GM21515 (cell line): ENCODE measurements at regions not wholly inside any gene's neighbourhood (a gene's known extent, or its start where the extent isn't known, plus 50 kb on each side); places are given as distances from the start of the nearest gene placed in this dataset.
A peak's percentile ranks its signal among the peaks of the same experiment; 100 is the strongest.
"Not testable (repeated sequence)": the region's sequence is repeated elsewhere in the genome, so short reads cannot be mapped to it uniquely, and the experiment has no call there.

Experiments
- ATAC-seq: cut with Tn5 transposase; IDR thresholded peaks from one replicate; pipeline ENCODE4 v1.9.1; 2021; ENCODE audit not compliant: unreplicated experiment

DNA sequence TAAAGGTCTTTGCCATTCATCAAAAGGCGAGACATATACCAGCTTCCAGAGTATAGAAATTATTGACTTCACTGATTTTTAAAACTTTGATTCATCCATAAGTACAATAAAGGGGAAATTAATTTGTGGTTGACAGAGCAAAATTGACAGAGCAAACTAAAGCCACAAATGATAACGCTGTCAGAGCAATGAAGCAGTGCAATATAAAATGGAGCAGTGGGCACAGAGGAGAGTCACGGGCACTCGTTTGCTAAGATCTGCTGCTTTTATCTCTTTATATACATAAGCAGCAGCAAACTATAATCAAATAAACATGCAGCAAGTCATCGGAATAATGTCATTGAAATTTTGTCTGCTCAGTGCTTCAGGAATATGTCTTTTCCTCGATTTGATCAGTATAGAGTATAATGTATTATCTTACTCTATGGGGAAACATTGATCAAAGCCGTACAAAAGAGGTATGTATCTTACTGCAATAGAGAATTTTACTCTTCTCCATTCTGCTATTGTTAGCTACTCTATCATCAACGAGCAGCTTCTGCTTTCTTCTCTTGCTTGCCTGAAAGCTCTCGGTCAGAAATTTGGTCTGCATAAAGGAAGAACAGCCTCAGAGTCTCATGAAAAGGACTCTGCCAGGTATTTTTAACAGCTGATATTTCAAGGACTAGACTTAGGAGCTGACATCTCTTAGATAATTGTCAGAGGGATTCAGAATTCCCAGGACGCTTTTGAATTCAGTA, 546.0 kb upstream of the ARID1B start:
- ATAC-seq, result no peak

DNA sequence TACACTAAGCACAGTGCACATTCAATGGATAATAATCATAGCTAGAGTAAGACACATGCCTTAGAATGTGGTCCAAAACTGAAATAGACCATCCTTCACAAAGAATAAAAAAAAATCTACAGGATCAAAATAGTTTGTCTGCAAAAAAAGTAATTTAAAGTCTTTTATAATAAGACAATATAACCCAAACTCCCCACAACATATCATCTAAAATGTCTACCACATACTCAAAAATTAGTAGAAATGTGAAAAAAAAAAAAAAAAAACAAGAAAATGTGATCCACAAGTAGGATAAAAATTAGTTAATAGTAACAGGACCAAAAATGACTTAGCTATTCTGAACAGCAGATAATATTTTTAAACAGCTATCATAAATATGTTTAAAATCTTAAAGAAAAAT, 557.2 kb upstream of the ARID1B start:
- no peak for ATAC-seq

DNA sequence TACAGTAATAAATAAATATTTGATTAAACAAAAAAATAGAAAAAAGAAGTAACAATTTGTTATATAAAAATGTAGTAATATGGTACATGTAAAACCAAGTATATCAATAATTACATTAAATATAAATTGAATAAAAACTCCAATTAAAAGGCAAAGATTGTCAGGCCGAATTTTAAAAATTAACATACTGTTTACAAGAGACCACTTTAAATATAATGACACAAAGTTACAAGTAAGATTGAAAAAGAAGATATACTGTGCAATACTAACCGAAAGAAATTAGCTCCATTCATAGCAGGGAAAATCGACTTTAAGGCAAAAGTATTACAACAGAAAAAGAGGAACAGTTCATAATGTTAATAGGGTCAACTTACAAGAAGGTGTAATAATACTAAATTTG, 571.5 kb upstream of the ARID1B start:
- ATAC-seq, result no peak

DNA sequence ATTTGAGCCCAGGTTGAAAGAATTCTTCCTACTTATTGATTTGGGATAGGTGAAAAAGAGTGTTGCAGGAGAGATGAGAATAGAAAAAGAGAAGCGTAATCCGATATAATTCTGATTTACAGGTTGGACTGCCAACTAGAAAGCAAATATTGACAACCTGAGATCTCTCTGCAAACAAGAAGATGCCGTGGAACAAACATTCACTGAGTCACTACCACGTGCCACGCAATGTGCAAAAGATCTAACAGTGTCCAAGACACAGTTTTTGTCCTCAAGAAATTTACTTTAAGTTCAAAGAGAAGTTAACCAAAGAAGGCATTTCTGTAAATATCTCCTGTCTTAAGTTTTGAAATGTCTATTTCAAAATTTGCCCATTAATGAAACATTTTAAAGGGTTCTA, 578.0 kb upstream of the ARID1B start:
- no peak for ATAC-seq

DNA sequence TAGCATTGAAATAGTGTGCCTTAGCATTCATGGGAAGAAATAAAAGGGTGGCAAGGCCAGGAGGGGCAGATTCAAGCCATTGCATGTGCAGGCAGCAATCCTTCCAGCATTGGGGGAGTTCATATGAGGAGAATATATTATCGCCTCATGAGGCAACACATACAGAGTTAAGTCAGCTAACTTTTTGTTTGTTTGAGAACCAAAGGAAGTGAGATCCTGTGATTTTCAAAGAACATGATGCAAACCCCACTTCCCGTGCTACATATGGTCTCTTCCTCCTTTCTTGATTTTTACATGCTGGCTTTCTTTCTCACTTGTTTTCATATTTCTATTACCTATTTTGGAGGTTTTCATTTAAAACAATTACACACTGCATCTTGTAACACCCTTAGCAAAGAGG, 579.7 kb upstream of the ARID1B start:
- no peak for ATAC-seq

DNA sequence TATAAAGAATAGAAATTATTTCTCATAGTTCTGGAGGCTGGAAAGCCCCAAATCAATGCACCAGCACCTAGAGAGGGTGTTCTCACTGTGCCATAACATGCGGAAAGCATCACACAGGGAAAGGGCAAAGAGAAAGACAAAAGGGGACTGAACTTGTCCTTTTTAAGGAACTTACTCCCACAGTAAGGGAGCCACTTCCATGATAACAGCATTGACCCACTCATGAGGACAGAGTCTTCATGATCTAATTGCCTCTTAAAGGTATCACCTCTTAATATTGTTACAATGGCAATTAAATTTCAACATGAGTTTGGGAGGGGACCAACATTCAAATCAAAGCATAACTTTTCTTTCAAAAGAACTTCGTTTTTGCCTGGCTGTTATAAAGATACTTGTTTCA, 582.2 kb upstream of the ARID1B start:
- ATAC-seq, result no peak

DNA sequence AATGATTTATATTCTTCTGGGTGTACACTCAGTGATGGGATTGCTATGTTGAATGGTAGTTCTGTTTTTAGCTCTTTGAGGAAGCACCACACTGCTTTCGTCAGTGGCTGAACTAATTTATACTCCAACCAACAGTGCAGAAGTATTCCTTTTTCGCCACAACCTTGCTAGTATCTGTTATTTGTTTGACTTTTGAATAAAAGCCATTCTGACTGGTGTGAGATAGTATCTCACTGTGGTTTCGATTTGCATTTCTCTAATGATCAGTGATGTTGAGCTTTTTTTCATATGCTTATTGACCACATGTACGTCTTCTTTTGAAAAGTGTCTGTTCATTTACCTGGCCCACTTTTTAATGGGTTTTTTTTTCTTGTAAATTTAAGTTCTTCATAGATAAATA, 583.8 kb upstream of the ARID1B start:
- ATAC-seq, result no peak

DNA sequence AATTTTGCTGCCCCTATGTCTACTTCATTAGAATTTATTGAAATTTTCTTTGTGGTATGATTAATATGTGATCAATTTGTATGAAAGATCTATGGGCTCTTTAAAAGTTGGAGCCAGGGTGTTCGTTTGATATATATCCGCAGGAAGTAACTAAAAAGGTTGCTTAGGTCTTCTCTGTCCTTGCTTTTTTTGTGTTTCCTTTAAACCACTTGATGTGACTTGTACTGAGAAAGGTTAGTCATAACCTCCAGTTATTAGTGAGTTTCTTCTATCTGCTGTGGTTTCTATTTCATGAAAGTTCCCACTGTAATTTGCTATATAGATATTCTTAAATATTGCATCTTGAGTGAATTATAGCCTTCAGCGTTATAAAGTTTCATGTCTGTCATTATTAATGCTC, 585.3 kb upstream of the ARID1B start:
- ATAC-seq, result peak; percentile 56

DNA sequence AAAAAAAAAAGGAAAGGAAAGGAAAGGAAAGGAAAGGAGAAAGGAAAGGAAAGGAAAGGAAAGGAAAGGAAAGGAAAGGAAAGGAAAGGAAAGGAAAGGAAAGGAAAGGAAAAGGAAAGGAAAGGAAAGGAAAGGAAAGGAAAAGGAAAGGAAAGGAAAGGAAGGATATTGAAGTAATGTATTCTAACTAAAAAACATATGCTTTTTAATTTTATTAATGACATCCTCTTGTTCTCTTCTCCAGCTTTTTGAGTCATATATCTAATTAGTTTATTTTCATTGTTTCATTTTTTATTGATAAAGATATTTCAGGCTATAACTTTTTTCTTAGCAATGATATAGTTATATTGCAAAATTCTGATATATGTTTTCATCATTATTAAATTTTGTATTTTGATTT, 585.8 kb upstream of the ARID1B start:
- ATAC-seq, result not testable (repeated sequence)

DNA sequence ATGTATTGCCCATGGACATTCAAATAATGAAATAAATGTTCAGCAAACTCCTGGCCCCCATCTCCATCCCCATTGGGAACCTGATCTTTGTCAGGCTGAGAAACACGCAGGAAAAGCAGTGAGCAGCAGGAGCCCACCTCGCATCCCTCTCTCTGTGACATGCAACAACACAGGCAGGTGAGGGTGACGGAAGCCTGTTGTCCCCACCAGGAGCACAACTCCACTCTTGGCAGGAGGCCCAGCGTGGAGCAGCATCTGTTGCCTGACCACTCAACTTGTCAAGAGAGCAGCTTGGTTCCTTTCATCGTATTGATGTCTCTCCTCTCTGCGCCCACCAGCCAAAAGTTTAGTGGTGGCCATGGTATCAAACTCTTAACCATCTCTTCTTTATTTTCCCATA, 586.9 kb upstream of the ARID1B start:
- no peak for ATAC-seq

DNA sequence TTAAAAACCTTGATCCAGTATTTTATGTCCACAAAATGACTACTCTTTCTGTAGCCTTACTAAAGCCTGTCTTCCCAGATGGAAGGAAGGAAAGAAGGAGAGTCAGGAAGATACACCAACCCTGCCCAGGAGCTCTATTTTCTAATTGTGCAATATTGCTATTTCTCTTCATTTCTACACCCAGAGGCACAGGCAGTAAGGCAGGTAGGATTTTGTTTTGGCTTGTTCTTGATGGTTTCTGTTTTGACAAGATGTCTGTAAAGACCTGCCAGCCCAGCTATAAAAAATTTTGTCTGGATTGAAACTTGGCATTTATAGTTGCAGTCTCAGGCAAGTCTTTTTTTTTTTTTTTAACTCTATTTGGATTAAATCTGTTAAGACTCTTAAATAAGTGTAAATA, 587.5 kb upstream of the ARID1B start:
- ATAC-seq, result no peak

DNA sequence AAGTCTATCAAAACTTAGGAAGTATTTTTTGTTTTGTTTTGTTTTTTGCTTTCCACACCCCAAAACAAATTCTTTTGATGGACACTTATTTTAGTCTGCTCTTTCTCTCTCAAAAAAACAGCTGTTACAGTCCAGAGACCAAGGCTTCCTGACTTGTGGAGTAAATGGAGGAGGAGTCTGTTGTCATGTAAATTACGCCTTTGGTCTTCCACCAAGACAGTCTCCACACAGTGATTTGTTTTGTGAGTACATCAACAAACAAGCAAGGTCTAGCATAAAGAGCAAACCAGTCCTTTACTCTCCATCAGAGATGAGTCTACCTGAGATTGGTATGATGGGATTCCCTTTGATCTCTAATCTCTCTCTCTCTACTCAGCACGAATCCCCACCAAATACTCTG, 588.0 kb upstream of the ARID1B start:
- no peak for ATAC-seq

DNA sequence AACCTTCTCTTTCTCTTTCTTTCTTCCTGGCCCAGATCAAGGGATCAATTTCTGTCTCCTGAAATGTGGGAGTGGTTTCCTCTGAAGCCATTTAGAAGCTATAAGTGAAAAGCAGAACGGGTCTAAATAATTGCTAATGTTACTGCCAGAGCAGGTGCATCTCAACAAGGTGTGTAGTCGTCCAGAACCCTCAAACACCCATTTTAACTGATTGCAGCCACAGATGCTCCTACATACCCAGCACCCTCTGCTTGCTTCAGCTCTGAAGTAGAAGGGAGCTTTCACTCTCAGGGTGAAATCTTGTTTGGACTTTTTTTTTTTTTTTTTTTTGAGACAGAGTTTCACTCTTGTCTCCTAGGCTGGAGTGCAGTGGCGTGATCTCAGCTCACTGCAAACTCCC, 592.1 kb upstream of the ARID1B start:
- no peak for ATAC-seq

DNA sequence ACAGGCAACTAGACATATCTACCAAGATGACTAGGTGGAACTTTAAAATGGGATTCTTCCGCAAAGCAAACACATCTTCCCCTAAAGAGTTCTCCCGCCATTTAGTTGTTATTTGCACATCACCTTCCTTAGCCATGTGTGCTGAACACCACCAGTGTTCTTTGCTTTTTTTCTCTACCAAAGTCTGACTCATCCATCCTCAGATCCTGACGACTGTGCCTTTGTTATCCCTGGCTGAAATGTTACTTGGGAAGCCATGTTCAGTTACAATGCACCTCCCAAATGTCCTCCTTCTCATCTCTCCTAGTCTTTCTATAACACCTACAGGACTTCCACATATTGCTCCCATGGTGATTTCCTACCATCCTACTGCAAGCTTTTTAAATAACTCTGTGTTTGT, 593.5 kb upstream of the ARID1B start:
- ATAC-seq, result no peak

DNA sequence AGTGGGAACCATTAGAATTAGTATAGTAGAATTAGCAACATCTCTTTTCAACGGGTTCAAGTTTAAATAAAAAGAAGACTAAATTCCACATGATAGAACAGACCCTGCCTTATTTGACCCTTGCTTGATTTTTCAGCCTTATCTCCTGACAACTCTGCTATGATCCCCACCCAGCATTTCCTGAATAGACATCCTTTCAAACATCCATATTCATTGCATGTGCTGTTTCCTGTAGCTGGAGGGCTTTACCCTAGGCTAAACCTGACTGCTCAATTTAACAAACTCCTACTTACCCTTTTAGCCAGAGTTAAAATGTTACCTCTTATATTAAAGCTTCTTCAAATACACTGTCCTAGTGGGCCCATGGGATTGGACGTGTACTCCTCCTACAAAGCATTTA, 594.8 kb upstream of the ARID1B start:
- ATAC-seq, result no peak

DNA sequence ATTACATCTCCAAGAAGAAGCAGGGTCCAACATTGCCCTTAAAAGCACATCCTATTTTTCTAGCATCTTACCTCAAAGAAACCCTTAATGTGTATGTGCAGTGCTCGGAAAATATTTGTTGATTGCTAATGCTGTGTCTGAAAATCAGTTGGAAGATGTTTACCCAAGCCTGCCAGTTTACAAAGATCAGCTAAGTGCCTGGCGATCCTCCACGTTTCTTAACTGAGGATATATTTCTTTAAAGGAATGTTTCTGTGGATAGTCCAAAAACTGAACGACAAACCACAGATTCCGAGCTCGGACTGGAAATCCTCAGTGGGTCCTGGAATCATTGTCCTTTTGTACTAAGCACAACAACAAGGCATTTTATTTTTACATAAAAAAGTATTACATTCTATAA, 595.7 kb upstream of the ARID1B start:
- no peak for ATAC-seq

DNA sequence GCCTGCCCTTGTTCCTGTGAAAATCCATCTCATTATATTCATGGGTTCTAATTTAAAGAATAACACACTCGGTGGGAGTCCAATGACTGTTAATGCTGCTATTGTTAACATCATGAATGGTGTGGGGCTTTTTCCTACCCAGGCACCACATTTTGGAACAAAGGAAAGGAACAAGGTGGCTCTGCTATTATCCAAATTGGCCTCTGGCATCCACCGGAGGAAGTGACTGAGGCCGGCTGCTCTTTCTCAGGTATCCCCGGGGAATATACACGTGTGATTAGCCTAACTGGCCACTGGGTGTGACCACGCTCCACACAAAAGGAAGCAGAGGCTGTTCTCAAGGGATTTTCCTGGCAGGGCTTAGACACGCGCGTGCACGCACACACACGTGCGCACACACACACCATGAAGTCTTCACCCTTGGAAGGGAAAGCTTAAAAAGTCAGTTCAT, 601.2 kb upstream of the ARID1B start:
- no peak for ATAC-seq

DNA sequence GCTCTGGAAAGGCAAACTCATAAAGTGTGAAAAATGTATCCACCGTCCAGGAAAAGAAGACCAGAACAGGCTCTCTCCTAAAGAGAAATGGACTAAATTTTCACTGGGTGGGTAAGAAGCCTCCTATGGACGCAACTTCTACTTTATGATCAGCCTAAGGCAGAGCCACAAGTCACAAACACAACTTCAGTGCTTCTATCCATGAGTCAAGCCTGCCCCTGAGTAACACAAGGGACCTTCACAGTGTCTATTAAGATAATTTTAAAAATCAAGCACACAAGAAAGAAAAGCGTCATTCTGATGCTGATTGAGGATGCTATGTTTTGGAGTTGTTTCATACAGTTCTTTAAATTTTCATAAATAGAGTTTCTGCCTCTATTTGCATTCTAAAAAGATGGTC, 601.7 kb upstream of the ARID1B start:
- no peak for ATAC-seq

DNA sequence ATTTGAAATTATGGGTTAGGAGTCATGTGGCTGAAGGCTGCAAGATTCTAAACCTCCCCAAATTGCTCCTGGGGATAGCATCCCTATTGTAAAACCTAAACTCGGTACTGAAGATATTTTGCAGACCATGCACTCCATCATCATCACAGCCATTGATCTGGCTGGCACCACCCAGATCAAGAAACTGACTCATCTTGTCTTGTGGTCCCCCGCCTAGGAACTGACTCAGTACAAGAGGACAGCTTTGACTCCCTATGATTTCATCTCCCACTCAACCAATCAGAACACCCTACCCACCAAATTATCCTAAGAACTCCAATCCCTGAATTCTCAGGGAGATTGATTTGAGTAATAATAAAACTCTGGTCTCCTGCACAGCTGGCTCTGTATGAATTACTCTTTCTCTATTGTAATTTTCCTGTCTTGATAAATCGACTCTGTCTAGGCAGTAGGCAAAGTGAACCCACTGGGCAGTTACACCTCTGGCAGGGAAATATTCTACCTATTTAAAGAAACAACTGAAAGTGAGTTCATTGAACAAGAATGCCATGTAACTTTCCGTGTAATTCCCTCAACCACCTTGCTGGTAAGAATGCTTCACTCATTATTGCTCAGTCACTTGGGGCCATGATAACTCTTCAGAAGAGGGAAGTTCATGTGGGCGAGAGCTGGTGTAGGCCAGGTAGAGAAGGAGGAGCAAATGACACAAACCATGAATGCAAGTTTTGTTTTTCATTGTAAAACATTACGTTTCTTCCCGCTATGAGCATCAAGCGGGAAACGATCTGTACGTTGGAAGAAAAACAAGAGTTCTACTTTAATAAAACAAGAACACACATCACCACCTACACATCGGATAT, 602.9 kb upstream of the ARID1B start:
- no peak for ATAC-seq

DNA sequence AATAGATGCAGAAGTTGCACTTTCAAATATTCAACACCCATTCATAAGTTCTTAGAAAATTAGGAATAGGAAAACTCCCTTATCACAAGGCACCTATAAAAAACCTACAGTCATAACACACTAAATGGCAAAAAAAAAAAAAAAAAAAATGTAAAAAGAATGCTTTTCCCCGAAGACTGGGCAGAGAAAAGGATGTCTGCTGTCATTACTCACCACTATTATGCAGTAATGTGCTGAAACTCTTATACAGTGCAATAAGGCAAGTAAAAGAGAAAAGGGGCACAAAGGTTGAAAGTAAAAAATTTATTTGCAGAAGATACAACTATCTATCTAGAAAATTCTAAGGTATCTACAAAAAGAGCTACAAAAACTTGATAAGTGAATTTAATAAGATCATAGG, 607.8 kb upstream of the ARID1B start:
- ATAC-seq, result no peak

DNA sequence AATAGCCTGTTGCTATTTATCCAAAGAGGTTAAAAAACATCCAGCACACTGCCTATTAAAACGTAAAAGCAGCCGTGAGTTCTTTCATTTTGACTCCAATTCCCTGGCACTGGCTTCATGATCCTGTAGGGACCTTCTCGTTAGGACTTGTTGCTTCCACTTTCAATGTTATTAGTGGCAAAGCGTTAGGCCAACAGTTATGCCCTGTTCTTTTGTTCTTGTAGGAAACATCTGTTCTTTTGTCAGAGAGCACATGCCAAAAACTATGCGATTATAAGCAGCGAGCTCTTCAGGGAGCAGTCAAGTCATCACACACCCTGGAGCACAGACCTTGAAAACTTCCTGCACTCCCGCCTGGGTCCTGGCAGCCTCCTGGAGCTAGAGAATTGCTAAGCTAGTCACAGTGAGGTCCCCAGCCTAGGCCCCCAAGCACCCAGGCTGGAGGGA, 609.5 kb upstream of the ARID1B start:
- no peak for ATAC-seq

DNA sequence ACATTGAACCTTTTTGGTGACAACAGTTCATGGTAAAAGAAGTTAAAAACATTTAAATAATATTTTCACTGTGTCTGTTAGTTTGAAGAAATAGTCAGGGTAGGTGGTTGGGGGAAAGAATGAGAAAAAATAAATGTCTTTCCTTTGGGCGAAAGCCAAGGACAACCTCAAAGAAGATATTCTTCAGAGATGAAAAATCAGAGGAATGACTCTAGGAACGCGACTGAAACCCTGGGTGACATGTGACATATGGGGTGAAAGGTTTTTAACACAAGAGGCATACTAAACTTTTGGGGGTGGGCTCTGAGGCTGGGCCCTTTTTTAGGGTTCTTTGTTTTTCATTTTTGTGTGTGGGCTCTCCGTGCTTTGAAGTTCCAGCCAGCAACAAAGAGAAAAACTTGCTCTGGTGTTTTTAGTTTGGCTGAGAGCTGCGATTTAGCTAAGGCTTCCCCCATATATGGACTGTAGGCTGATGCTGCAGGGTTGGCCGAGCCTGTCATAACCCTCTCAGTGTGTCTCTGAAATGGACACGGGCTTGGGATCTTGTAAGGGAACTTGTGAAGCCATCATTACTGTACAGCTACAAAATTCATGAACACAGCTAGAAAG, 610.1 kb upstream of the ARID1B start:
- ATAC-seq, result no peak
